Stimulated activated CD8-positive, alpha-beta memory T cell treated with anti-CD3 and anti-CD28 coated beads, Interleukin-2, amount 100 ng/mL, for 1 hour (primary cell): ENCODE measurements at regions not wholly inside any gene's neighbourhood (a gene's known extent, or its start where the extent isn't known, plus 50 kb on each side); places are given as distances from the start of the nearest gene placed in this dataset.

ENCODE experiments used
- DNase-seq, 2 donors: peaks; one replicate each; pipeline ENCODE4 v3.0.0-alpha.2; 2020; ENCODE audit warnings: low read depth in 2 of 2

DNA sequence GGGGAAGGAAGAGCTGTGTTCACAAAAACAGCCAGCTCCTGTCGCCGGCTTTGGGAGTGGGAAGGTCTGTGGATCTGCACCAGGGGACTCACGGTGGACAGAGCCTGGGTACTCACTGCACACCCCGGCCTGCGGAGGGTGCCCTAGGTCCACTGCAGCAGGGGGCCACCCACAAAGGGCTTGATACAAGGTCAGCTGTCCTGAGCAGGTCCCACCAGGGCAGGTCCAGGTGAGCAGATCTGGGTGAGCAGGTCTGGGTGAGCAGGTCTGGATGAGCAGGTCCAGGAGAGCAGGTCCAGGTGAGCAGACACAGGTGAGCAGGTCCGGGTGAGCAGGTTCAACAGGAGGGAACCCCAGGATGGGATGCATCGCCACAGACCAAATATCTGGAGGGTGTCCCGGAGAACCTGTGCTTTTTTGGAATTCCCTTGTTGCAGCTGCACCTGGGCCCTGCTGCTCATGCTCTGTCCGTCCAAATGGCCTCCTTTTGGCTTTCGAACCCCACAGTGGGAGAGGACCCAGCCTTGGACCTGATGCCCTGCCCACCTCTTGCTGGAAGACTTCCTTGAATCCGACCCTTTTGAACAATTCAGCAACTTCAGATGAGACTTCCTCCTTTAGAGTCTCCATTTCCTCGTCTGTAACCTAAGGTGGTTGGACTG, 485.3 kb downstream of the TBC1D22A start:
- no peak for DNase-seq

- no peak for DNase-seq
Measured at GRCh38 chr22:47245786-47246185, 483.3 kb downstream of the TBC1D22A start.

GRCh38 chr22:47245286-47245685, 482.8 kb downstream of the TBC1D22A start:
- DNase-seq = no peak

- DNase-seq = no peak
Measured at GRCh38 chr22:47240116-47240515, 477.7 kb downstream of the TBC1D22A start.

GRCh38 chr22:47239474-47239860, 477.0 kb downstream of the TBC1D22A start:
- DNase-seq = no peak

DNA sequence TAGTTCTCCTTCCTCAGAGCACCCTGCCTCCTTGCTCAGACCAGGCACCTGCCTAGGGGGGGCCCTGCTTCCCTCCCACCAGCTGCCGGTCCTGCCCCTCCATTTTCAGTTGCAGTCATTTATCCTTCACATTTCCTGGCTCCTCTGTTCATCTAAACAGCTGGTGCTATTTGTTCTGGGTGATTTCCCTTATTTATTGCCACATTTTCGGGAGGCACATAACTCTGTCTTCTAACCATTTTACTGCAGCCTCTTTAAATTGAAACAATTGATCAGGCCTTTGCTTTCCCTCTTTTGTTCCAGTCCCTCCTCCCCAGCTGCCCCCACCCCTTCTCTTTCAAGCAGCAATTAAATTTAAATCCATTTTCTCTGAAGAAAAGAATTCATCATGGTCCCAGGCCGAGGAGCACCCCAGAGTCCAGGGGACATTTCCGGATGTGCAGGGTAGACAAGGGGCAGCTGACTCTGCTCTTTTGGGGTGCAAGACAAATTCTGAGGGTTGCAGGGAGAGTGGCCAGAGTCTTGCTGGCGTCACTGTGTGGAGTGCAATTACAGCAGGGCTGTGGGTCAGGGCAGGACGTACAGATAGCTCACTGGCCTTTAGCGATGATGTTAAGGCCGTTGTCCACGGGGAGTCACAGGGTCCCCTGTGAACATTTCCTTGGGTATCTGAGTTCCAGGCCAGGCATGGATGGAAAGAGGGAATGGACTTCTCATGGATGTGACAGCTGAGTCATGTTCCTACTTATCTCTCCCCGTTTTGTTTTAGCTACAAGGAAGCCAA, 476.4 kb downstream of the TBC1D22A start:
- no peak for DNase-seq

GRCh38 chr22:47237890-47238480, 475.5 kb downstream of the TBC1D22A start:
- DNase-seq = no peak

DNA sequence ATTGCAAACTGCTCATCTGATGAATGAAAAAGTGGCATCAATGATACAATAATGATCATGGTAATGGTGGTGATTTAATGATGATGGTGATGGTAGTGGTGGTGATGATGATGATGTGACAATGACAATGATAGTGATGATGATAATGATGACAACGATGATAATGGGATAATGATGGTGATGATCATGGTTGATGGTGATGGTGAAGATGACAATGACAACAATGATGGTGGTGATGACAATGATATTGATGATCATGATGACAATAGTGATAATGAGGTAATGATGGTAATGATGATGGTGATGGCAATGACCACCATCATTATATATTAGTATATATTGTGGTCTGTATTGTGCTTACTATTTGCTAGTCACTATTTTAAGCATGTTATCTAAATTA, 474.3 kb downstream of the TBC1D22A start:
- DNase-seq = no peak

- DNase-seq = no peak
Measured at GRCh38 chr22:47236161-47236560, 473.7 kb downstream of the TBC1D22A start.

DNA sequence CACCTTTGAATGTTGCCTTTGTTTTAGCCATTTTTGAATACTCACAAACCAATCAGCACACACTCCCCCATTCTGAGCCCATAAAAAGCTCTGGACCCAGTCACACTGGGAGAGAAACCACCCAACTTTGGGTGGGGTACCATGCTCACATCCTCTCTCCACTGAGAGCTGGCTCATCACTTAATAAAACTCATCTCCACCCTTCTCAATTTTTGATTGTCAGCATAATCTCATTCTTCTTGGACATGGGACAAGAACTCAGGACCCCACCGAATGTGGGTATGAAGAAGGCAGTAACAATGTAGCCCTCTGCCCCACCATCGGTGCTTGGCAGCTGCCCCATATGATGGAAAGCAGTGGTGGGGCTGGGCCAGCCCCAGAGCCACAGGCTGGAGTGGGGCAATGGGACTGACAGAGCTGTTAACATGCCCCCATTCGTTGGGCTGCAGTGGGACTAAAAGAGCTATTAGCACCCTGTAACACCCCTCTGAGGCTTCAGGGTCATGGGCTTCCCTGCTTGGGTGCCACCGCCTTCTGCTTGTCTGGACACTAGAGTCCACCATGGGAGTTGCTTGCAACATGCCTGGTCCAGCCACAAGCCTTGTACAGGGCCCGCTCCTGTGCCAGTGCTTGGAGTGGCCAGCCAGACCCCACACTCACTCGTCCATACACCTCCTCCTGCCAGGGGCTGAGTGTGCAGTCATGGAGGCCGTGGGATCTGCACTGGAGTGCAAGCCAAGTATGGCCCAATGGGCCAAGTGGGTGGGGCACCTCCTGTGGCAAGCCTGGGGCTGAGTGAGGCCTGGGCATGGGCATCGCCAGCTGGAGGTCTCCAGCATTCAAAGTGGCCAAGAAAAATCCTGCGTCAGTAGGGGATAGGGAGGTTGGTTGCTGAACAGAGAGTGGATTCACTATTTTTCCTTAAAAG, 471.1 kb downstream of the TBC1D22A start:
- DNase-seq = no peak

DNA sequence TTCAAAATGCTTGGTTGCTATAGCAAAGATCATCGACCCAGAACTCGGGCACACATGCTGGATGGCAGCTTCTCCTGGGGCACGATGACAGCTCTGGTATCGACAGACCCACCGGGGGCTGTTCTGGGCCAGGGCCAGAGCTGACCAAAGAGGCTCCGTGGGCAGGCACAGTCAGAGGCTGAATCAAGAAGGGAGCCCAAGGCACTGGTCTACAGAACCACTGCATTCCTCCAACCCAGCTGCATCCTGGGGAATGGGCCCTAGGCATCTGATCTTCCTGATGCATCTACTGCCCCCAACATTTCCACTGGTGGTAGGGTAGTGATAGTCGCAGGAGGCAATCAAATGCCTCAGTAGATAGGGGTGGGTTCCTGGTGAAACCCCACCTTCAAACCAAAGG, 470.3 kb downstream of the TBC1D22A start:
- DNase-seq = no peak

- DNase-seq = no peak
Measured at GRCh38 chr22:47232197-47232596, 469.7 kb downstream of the TBC1D22A start.

DNA sequence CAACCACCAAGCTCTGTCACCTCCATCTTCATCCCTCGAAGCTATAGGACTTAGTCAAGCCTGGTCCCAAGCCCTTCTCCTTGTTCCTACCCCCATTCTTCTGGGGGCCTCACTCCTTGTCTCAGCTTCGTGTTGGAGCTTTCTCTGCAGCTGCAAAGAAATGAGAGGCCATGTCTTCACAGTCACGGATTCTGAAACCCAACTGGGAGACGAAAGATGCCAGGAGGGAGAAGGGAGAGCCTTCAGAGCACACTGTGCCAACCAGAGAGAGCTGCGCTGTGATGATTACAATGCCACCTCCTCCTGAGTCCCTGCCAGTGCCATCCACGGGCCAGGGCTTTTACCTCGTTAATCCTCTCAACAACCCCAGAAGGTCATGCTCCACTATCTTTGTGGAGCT, 469.3 kb downstream of the TBC1D22A start:
- DNase-seq = no peak

DNA sequence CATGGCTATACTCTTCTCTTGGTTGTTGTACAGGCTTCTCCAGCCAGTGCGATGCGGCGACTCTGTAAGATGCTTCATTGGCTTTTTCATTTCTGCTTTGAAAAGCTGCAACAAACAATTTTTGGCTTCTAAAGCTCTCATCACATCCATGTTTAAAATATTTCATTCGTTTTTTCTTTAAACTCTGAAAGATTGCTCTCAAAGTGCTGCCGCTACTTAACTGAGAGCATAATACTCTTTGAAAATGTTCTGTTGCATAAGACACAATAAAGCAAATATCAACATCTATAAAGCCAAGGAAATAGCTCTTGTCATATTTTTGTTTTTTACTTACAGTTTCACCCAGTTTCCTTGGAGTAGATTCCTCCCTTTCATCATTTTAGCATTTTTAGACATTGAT, 468.3 kb downstream of the TBC1D22A start:
- no peak for DNase-seq

GRCh38 chr22:47230251-47230650, 467.8 kb downstream of the TBC1D22A start:
- DNase-seq = no peak

DNA sequence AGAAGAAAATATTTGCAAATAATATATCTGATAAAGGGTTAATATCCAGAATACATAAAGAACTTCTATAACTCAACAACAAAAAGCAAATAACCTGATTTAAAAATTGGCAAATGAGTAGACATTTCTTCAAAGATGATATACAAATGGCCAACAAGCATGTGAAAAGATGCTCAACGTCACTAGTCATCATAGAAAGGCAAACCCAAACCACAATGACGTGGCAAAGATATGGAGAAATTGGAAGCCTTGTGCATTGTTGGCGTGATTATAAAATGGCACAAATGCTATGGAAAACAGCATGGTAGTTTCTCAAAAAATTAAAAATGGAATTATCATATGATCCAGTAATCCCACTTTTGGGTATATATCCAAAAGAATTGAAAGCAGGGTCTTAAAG, 466.3 kb downstream of the TBC1D22A start:
- DNase-seq = no peak

- no peak for DNase-seq
Measured at GRCh38 chr22:47225931-47226633, 463.6 kb downstream of the TBC1D22A start.

DNA sequence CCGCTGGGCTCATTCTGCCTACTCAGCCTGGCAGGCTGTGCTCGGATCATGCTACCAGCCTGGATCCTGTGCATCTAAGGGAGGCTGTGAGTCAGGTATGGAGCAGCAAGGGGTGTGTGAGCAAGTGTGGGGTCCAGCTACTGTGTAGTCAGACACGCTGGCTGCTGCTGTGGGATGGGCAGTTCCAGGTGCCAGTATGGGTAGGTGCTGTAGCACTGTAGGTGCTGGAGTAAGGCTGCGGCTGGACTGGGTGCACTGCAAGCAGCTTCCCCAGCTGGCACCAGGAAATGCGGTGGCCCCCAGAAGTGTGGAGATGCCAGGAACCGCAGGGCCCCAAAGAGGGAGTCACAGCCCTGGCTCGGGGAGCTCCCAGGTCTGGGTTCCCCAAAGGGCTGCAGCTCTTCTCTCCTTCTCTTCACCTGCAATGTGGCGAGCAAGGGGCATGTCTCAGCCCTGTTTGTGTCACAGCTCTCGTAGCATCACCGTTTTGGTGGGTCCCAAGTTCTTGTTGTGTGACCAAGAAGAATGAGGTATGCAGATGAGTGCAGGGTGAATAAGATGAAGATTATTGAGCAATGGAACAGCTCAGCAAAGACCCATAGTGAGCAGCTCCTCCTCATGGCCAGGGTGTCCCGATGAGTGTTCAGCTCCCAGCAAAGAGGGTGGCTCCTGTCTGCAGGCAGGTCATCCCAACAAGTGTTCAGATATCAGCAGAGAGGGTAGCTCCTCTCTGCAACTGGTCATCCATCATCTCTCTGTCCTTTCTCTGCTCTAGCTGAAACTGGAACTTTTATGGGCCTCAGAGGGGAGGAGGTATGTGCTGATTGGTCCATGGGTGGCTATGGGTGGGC, 462.9 kb downstream of the TBC1D22A start:
- no peak for DNase-seq
